SK-N-DZ (cell line): ENCODE measurements at regions not wholly inside any gene's neighbourhood (a gene's known extent, or its start where the extent isn't known, plus 50 kb on each side); places are given as distances from the start of the nearest gene placed in this dataset.
"Not testable (repeated sequence)": the region's sequence is repeated elsewhere in the genome, so short reads cannot be mapped to it uniquely, and the experiment has no call there.

Experiments used
- DNase-seq: peaks from one replicate; pipeline ENCODE4 v3.0.0-alpha.2; 2015; ENCODE audit warnings: low spot score

- no peak for DNase-seq
Measured at GRCh38 chr3:78079514-78079913, 1039.6 kb downstream of the ROBO2 start.

- DNase-seq = no peak
Measured at GRCh38 chr3:78086150-78086549, 1046.3 kb downstream of the ROBO2 start.

GRCh38 chr3:78087134-78087533 lies 1047.2 kb downstream of the ROBO2 start:
- no peak for DNase-seq

- no peak for DNase-seq
Measured at GRCh38 chr3:78088006-78088405, 1048.1 kb downstream of the ROBO2 start.

- no peak for DNase-seq
Measured at GRCh38 chr3:78090382-78090781, 1050.5 kb downstream of the ROBO2 start.

GRCh38 chr3:78091478-78092119 lies 1051.7 kb downstream of the ROBO2 start:
- no peak for DNase-seq

- DNase-seq = not testable (repeated sequence)
Measured at GRCh38 chr3:78092574-78092973, 1052.7 kb downstream of the ROBO2 start.

- DNase-seq = no peak
Measured at GRCh38 chr3:78096488-78097255, 1056.8 kb downstream of the ROBO2 start.

- no peak for DNase-seq
Measured at GRCh38 chr3:78098367-78098766, 1058.5 kb downstream of the ROBO2 start.

GRCh38 chr3:78101384-78101783 lies 1061.5 kb downstream of the ROBO2 start:
- DNase-seq = peak; percentile 24

- DNase-seq = not testable (repeated sequence)
Measured at GRCh38 chr3:78108269-78108961, 1068.5 kb downstream of the ROBO2 start.

GRCh38 chr3:78112291-78113010 lies 1072.6 kb downstream of the ROBO2 start:
- DNase-seq = no peak

- DNase-seq = no peak
Measured at GRCh38 chr3:78115983-78116382, 1076.1 kb downstream of the ROBO2 start.

GRCh38 chr3:78116874-78117273 lies 1077.0 kb downstream of the ROBO2 start:
- DNase-seq = no peak

- no peak for DNase-seq
Measured at GRCh38 chr3:78123058-78123457, 1083.2 kb downstream of the ROBO2 start.

GRCh38 chr3:78129707-78130106 lies 1089.8 kb downstream of the ROBO2 start:
- DNase-seq = no peak

- DNase-seq = no peak
Measured at GRCh38 chr3:78130741-78131290, 1090.9 kb downstream of the ROBO2 start.

- DNase-seq = no peak
Measured at GRCh38 chr3:78134496-78134895, 1094.6 kb downstream of the ROBO2 start.

- no peak for DNase-seq
Measured at GRCh38 chr3:78139166-78139565, 1099.3 kb downstream of the ROBO2 start.

GRCh38 chr3:78140274-78140673 lies 1100.4 kb downstream of the ROBO2 start:
- DNase-seq = no peak

- DNase-seq = no peak
Measured at GRCh38 chr3:78140866-78141265, 1101.0 kb downstream of the ROBO2 start.

- no peak for DNase-seq
Measured at GRCh38 chr3:78141269-78141668, 1101.4 kb downstream of the ROBO2 start.
